ENCODE measurements at regions not wholly inside any gene's neighbourhood (a gene's known extent, or its start where the extent isn't known, plus 50 kb on each side); places are given as distances from the start of the nearest gene placed in this dataset.

GRCh38 chr1:81695741-81696140 lies 105.0 kb upstream of the ADGRL2 start:
- no peak for DNase-seq

- no peak for DNase-seq
These were observed 107.4 kb upstream of the ADGRL2 start for GRCh38 chr1:81693316-81693715.

DNA sequence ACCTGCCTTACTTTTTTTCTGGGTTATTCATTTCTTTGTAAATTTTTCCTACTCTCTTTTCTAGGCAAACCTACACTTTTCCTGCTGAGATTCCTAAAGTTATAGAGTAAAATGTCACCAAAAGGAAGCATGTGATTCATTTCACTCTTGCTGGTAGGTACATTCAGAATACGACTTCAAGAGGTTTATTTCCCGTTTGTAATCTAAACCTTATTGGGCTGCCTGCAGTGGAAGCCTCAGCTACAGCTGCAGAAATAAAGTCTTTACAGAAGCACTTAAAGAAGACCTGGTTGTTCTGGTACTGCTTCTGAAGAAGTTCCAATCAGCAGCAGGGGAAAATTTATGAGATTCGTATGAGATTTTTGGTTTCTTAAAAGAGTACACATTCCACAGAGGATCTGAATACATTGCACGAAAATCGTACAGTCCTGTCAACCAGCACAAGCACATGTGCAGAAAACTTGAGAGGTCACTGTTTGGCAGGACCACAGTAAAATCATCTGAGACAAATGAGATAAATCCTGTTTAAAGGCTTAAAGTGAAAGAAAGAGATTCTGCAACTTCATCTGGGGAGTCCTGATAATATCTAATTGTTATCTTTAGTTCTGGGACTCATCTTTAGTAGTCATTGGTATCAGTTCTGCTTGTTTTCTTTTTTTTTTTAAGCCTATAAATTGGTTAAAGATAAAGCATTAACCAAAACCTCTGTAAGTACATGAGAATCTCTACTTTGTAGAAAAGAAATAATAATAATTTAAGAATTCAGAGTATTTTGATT lies 109.9 kb upstream of the ADGRL2 start:
- DNase-seq, result no peak

GRCh38 chr1:81689531-81689941 lies 111.2 kb upstream of the ADGRL2 start:
- no peak for DNase-seq

DNA sequence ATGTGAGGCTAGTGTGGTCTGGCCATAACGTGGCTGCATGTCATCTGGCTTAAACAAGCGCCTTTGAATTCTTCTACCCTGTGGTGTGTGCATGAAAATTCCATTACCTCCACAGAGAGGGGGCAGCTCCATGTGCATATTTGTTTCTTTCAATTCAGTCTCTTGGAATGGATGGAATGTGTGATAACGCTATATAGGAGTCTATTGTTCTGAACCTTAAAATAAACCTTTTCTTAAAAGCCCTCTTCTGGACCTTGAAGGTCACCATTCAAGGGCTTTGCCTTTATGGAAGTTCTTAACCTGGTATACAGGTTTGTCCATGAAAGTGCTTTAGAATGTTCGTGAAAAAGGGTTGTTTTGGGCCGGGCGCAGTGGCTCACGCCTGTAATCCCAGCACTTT lies 118.2 kb upstream of the ADGRL2 start:
- no peak for DNase-seq

GRCh38 chr1:81681601-81682266 lies 119.0 kb upstream of the ADGRL2 start:
- no peak for DNase-seq

DNA sequence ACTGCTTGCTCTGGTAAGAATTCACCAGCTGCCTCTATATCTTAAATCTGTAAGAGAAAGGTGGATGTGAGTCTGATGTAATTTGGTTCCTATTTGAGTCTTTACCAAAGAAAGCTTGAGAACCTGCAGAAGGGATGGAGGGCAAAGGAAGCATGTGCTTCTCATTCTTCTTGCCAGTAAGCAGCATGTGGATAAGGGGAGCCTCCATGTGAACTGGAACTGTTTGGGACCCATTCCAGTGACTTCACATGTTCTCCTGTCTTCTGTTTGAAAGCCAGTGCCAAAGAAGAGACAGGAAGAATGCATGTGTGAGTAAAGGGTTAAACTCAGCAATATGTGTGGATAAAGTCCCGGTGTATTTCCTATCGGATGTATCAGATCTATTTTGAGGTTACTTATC lies 119.6 kb upstream of the ADGRL2 start:
- no peak for DNase-seq

DNA sequence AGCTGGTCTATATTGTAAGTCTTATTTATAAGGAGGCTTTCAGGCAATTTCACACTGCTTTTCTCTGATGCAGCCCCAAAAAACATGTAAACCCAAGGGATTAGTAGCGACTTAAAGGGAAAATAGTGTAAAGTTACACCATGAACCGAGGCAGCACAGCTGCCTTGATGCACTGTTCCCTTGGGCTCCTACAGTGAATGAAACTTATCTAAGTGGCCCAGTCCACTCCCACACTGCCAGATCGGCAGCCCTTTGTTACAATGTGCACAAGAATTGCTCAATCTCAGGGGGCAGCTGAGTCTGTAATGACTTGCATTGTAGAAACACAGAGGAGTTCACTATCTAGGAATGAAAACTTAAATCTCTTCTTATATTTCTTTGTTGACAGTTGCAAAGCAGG lies 120.8 kb upstream of the ADGRL2 start:
- no peak for DNase-seq

DNA sequence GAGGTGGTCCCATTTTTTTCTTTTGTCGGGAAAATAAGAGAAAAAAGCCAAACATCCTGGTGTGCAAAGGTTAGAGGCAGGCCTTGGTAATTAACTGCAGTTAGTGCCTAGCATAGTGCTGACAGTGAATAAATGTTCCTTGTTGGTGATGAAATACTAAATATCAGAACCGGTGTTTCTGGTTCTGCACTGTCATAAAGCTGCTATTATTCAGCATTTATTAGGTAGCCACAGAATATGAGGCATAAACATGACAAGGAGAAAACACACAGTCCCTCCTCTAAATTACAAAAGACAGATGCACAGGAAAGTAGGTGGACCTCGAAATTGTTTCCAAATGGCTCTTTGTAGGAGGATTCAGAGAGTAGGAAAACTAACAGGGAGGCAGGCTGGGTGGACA lies 122.0 kb upstream of the ADGRL2 start:
- DNase-seq, result no peak

- no peak for DNase-seq
These were observed 128.0 kb upstream of the ADGRL2 start for GRCh38 chr1:81672766-81673165.

DNA sequence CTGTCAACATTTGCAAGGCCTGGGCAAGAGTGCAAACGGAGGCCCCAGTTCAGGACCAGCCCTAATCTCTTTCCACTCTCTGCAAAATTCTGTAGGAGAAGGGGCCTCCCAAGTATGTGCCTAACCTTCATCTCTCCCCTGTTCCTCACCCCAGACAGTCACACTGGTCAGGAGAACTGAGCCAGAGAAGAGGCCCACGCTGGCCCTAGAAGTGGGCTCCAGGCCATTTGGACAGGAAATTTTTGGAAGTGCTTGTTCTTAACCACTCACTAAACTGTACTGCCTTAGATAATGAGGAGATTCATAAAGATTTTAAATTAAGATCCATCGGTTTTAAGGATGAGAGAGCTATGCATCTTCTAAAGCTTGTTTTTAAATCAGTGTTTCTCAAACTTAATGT lies 129.7 kb upstream of the ADGRL2 start:
- DNase-seq, result no peak

DNA sequence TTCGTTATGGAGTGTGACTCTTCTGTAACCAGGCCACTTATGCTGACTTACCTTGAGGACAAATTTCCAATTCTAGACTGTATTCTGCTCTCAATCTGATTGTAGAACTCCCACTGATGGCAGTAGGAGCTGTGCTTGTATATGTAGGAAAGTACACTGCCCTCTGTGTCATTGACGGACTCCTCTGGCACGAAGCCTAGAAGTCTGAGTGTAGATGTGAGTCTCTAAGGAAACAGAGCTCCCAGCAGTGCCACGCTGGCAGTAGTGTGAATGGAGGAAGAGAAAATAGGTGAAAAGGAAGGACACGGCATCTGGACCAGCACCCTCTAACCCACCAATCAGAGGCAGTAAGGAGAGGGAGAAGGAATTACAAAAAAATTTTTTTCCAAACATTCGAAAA lies 130.4 kb upstream of the ADGRL2 start:
- DNase-seq, result peak; percentile 19

GRCh38 chr1:81666586-81666985 lies 134.1 kb upstream of the ADGRL2 start:
- no peak for DNase-seq

DNA sequence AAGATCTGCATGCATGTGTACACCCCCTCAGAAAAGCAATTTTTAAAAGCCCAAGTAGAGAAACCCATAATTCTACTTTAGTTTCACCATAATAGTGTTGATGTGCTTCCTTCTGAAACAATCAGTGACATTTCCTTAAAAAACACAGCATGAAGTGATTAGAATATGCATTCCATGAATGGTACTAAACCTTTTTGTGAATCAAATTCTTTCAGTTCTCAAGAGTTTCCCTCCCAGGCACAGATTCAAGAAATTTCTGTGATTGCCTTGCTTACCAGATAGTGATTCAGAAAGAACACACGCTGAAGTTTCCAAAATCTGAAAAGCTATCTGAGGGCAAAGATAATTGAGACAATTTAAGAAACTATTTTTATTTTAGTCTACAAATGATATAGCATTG lies 136.4 kb upstream of the ADGRL2 start:
- DNase-seq, result no peak

- DNase-seq, result no peak
These were observed 137.7 kb upstream of the ADGRL2 start for GRCh38 chr1:81662913-81663526.

GRCh38 chr1:81660286-81660685 lies 140.4 kb upstream of the ADGRL2 start:
- no peak for DNase-seq

GRCh38 chr1:81654657-81655056 lies 146.1 kb upstream of the ADGRL2 start:
- no peak for DNase-seq

DNA sequence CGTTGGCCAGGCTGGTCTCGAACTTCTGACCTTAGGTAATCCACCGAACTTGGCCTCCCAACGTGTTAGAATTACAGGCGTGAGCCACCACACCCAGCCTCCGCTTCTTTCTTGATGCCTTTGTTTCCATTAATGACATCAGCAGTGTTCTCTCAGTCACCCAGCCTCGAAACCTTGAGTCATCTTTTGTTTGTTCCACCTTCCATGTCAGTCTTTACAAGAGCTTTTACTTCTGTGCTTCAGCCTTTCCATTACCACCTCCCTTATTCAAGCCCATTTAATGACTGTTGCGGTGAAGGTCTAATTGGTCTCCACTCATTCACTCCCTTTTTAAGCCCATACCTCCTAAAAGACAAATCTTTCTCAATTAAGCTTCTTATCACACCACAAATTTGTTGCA lies 146.6 kb upstream of the ADGRL2 start:
- no peak for DNase-seq

- no peak for DNase-seq
These were observed 150.0 kb upstream of the ADGRL2 start for GRCh38 chr1:81650776-81651175.

DNA sequence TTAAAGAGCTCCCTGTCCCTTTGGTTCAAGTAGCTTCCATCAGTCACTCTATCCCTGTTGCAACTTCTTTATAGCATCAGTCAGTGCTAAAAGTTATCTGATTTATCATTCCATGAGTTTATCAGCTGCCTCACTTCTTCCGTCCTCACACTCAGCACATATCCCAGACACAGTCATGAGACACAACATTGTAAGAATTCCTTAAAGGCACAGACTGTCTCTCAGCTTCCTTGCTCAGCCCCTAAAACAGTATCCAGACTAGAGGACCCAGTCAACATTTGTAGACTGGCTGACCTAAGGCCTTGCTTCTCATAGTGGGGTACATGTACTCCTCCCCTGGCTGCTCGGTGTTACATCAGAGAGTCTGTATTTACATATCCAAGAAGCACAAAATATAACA lies 164.9 kb upstream of the ADGRL2 start:
- DNase-seq, result no peak

GRCh38 chr1:81634294-81634693 lies 166.4 kb upstream of the ADGRL2 start:
- DNase-seq, result no peak

GRCh38 chr1:81619156-81619555 lies 181.6 kb upstream of the ADGRL2 start:
- DNase-seq, result no peak

GRCh38 chr1:81618376-81618775 lies 182.4 kb upstream of the ADGRL2 start:
- no peak for DNase-seq

DNA sequence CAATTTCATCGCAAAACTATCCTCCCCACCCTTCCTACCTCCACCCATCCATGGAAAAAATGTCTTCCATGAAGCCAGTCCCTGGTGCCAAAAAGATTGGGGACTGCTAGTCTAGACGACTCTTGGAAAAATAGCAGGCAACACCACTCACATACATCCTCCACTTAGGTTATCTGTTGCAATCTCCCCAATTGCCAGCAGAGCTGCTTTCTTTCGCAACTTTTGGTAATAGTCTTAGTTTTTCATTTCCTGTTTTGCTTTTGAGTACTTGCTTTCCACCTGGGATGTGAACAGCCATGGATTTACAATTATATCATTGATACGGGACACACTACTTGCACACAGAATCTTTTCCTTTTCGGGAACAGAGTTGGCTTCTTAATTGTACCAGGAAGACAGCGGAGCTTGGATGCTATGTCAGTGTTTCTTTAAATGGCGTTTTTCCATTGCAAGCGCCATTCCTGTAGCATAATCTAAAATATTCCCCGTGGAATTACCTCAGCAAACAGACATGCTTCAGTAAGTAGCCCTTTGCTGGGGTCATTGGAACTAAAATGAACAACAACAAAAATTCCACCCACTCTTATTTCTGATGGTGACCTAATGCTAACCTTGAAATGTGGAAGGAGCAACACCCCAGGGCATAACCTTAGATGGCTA lies 183.3 kb upstream of the ADGRL2 start:
- no peak for DNase-seq

Measured in midbrain (tissue), 1 donor.